Esophagus muscularis mucosa (tissue), 3 donors: ENCODE measurements at regions not wholly inside any gene's neighbourhood (a gene's known extent, or its start where the extent isn't known, plus 50 kb on each side); places are given as distances from the start of the nearest gene placed in this dataset.
"Not testable (repeated sequence)": the region's sequence is repeated elsewhere in the genome, so short reads cannot be mapped to it uniquely, and the experiment has no call there.

Source experiments
- CTCF ChIP-seq, 3 experiments: fragments of 200-600 bp in 2 of 3; fragments of 450-650 bp in 1 of 3; sonication (generic) in 2 of 3; IDR thresholded peaks; one replicate each; pipeline ENCODE4 v1.5.1; 2017 to 2019; ENCODE audit warnings: antibody characterized with exemption in 3 of 3, mild to moderate bottlenecking in 2 of 3, moderate library complexity in 1 of 3
- POLR2A ChIP-seq: fragments of 450-650 bp; IDR thresholded peaks from one replicate; pipeline ENCODE4 v1.6.1; 2017; ENCODE audit warnings: antibody characterized with exemption, moderate library complexity, mild to moderate bottlenecking, low read depth
- POLR2AphosphoS5 ChIP-seq, 2 donors: sonication (generic); formaldehyde crosslinking; IDR thresholded peaks; one replicate each; pipeline ENCODE4 v1.6.1; 2017; ENCODE audit warnings: antibody characterized with exemption in 2 of 2

DNA sequence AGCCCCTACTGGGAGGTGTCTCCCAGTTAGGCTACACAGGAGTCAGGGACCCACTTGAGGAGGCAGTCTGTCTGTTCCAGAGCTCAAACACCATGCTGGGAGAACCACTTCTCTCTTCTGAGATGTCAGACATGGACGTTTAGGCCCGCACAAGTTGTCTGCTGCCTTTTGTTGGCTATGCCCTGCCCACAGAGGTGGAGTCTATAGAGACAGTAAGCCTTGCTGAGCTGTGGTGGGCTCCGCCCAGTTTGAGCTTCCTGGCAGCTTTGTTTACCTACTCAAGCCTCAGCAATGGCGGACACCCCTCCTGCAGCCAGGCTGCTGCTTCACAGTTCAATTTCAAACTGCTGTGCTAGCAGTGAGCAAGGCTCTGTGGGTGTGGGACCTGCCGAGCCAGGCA, 88.6 kb upstream of the HAND2 start:
- TF ChIP-seq POLR2AphosphoS5 (IDR thresholded peaks at IDR 0.05); POLR2A; CTCF (IDR thresholded peaks at IDR 0.05): not testable (repeated sequence)
